Vagina (tissue), 2 donors: ENCODE measurements at regions not wholly inside any gene's neighbourhood (a gene's known extent, or its start where the extent isn't known, plus 50 kb on each side); places are given as distances from the start of the nearest gene placed in this dataset.

Experiments
- CTCF ChIP-seq, 3 experiments: fragments of 450-650 bp in 2 of 3; fragments of 200-600 bp in 1 of 3; sonication (generic) in 1 of 3; IDR thresholded peaks; one replicate each; pipeline ENCODE4 v1.5.1; 2017 to 2019; ENCODE audit warnings: antibody characterized with exemption in 3 of 3, mild to moderate bottlenecking in 2 of 3, moderate library complexity in 2 of 3
- POLR2AphosphoS5 ChIP-seq, 2 donors: sonication (generic); formaldehyde crosslinking; IDR thresholded peaks; one replicate each; pipeline ENCODE4 v1.9.0; 2017; ENCODE audit warnings: antibody characterized with exemption in 2 of 2, mild to moderate bottlenecking in 2 of 2, low read depth in 1 of 2; ENCODE audit not compliant: insufficient read depth in 1 of 2

GRCh38 chr1:82706741-82707140, 906.0 kb downstream of the ADGRL2 start:
- TF ChIP-seq CTCF (IDR thresholded peaks at IDR 0.05) (no peak), POLR2AphosphoS5 (IDR thresholded peaks at IDR 0.05; ENCODE audit: insufficient read depth in 1 of 2, low read depth in 1 of 2) (no peak)
